Kidney tubule cell (primary cell): ENCODE measurements at regions not wholly inside any gene's neighbourhood (a gene's known extent, or its start where the extent isn't known, plus 50 kb on each side); places are given as distances from the start of the nearest gene placed in this dataset.

ENCODE experiments used
- DNase-seq: peaks from one replicate; pipeline ENCODE4 v3.0.0-alpha.2; 2018; ENCODE audit warnings: low spot score

- DNase-seq, result no peak
Observed at GRCh38 chr20:7174554-7174953, 407.1 kb downstream of the BMP2 start.

GRCh38 chr20:7175827-7176226 lies 408.3 kb downstream of the BMP2 start:
- DNase-seq, result peak; percentile 28

GRCh38 chr20:7178004-7178403 lies 410.5 kb downstream of the BMP2 start:
- no peak for DNase-seq

- DNase-seq, result no peak
Observed at GRCh38 chr20:7180256-7181045, 413.0 kb downstream of the BMP2 start.

GRCh38 chr20:7189231-7189630 lies 421.7 kb downstream of the BMP2 start:
- DNase-seq, result no peak

- no peak for DNase-seq
Observed at GRCh38 chr20:7193681-7194080, 426.2 kb downstream of the BMP2 start.

- DNase-seq, result peak; percentile 90
Observed at GRCh38 chr20:7195704-7196103, 428.2 kb downstream of the BMP2 start.

- peak; percentile 66 for DNase-seq
Observed at GRCh38 chr20:7196481-7196880, 429.0 kb downstream of the BMP2 start.

GRCh38 chr20:7199861-7200260 lies 432.4 kb downstream of the BMP2 start:
- peak; percentile 47 for DNase-seq

GRCh38 chr20:7207186-7207798 lies 439.8 kb downstream of the BMP2 start:
- peak; percentile 60 for DNase-seq

- DNase-seq, result no peak
Observed at GRCh38 chr20:7210910-7211309, 443.4 kb downstream of the BMP2 start.

GRCh38 chr20:7214081-7214740 lies 446.7 kb downstream of the BMP2 start:
- peak; percentile 11 for DNase-seq

GRCh38 chr20:7217606-7218005 lies 450.1 kb downstream of the BMP2 start:
- no peak for DNase-seq

GRCh38 chr20:7220755-7221154 lies 453.3 kb downstream of the BMP2 start:
- no peak for DNase-seq

GRCh38 chr20:7226156-7226555 lies 458.7 kb downstream of the BMP2 start:
- no peak for DNase-seq

GRCh38 chr20:7231303-7231702 lies 463.8 kb downstream of the BMP2 start:
- peak; percentile 83 for DNase-seq

GRCh38 chr20:7232796-7233195 lies 465.3 kb downstream of the BMP2 start:
- DNase-seq, result peak; percentile 70

- DNase-seq, result no peak
Observed at GRCh38 chr20:7237251-7237650, 469.8 kb downstream of the BMP2 start.

- no peak for DNase-seq
Observed at GRCh38 chr20:7240490-7240889, 473.0 kb downstream of the BMP2 start.

GRCh38 chr20:7248281-7249201 lies 481.1 kb downstream of the BMP2 start:
- DNase-seq, result no peak

- DNase-seq, result no peak
Observed at GRCh38 chr20:7250337-7250736, 482.9 kb downstream of the BMP2 start.

- DNase-seq, result no peak
Observed at GRCh38 chr20:7257099-7257498, 489.6 kb downstream of the BMP2 start.
